OCI-LY7 (cell line): ENCODE measurements at regions not wholly inside any gene's neighbourhood (a gene's known extent, or its start where the extent isn't known, plus 50 kb on each side); places are given as distances from the start of the nearest gene placed in this dataset.

Experiments used
- CTCF ChIP-seq: fragments of 200-600 bp; sonication (generic); conservative IDR thresholded peaks from 2 replicates; pipeline ENCODE4 v1.5.1; 2014; ENCODE audit warnings: mild to moderate bottlenecking, antibody characterized with exemption, low read length, moderate library complexity, mixed read lengths
- EZH2phosphoT487 ChIP-seq: fragments of 200-600 bp; sonication (generic); IDR thresholded peaks from 2 replicates; pipeline ENCODE4 v1.6.1; 2018; ENCODE audit warnings: low read depth, borderline replicate concordance, mild to moderate bottlenecking, mixed run types, antibody characterized with exemption, low read length, moderate library complexity, mixed read lengths

GRCh38 chr3:65166531-65166930 lies 478.7 kb upstream of the ADAMTS9 start:
- TF ChIP-seq CTCF = no peak
- no peak for TF ChIP-seq EZH2phosphoT487
